GM12891 (cell line): ENCODE measurements at regions not wholly inside any gene's neighbourhood (a gene's known extent, or its start where the extent isn't known, plus 50 kb on each side); places are given as distances from the start of the nearest gene placed in this dataset.

Experiments
- PAX5 ChIP-seq: IDR thresholded peaks from 2 replicates; pipeline ENCODE4 v1.6.1; 2011; ENCODE audit warnings: low read length, moderate library complexity, mild to moderate bottlenecking; ENCODE audit not compliant: insufficient read depth, severe bottlenecking
- POLR2A ChIP-seq: IDR thresholded peaks from 2 replicates; pipeline ENCODE4 v1.6.1; 2011; ENCODE audit warnings: low read depth, low read length, control low read depth
- POLR2AphosphoS5 ChIP-seq: IDR thresholded peaks from 2 replicates; pipeline ENCODE4 v1.6.1; 2011; ENCODE audit warnings: low read depth, low read length, control low read depth
- SPI1 ChIP-seq: IDR thresholded peaks from 2 replicates; pipeline ENCODE4 v1.6.1; 2011; ENCODE audit warnings: low read depth, low read length, control low read depth
- TAF1 ChIP-seq: IDR thresholded peaks from 2 replicates; pipeline ENCODE4 v1.6.1; 2011; ENCODE audit warnings: low read depth, low read length, control low read depth

DNA sequence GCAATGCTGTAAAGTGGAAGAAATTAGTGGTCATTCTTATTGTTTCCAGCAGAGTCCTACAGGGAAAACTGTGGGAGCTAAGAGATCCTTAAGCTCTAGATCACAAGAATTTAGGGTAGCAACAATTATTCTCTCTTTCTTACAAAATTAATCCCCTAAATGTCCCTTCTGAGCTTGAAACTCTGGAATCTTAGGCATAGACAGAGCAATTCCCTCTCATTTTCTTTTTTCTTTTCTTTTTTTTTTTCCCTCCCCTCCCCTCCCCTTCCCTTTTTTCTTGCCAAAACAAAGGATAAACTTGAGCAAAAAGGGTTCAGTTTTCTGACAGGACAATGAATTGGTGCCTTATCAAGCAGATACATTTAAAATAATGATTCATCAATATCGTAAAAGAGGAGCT, 441.0 kb downstream of the DSC3 start:
- TF ChIP-seq SPI1 (no peak), POLR2A (no peak), POLR2AphosphoS5 (no peak), TAF1 (no peak), PAX5 (no peak)
